NCI-H2196 (cell line): ENCODE measurements at regions not wholly inside any gene's neighbourhood (a gene's known extent, or its start where the extent isn't known, plus 50 kb on each side); places are given as distances from the start of the nearest gene placed in this dataset.
A peak's percentile ranks its signal among the peaks of the same experiment; 100 is the strongest.

Source experiments
- DNase-seq: peaks from one replicate; lab custom pipeline; 2025; ENCODE audit not compliant: unreplicated experiment; lab: John Stamatoyannopoulos, UW

- DNase-seq, result no peak
Observed at GRCh38 chr6:56771189-56771588, 128.5 kb upstream of the DST start.

GRCh38 chr6:56770011-56770520 is 127.4 kb upstream of the DST start:
- no peak for DNase-seq

- no peak for DNase-seq
Observed at GRCh38 chr6:56767892-56768531, 125.3 kb upstream of the DST start.

- DNase-seq, result no peak
Observed at GRCh38 chr6:56767435-56767834, 124.7 kb upstream of the DST start.

GRCh38 chr6:56766806-56767178 is 124.1 kb upstream of the DST start:
- no peak for DNase-seq

- DNase-seq, result no peak
Observed at GRCh38 chr6:56766139-56766805, 123.6 kb upstream of the DST start.

- DNase-seq, result no peak
Observed at GRCh38 chr6:56765494-56765893, 122.8 kb upstream of the DST start.

- peak; percentile 14 for DNase-seq
Observed at GRCh38 chr6:56764081-56764566, 121.4 kb upstream of the DST start.

GRCh38 chr6:56761651-56762050 is 119.0 kb upstream of the DST start:
- no peak for DNase-seq

GRCh38 chr6:56760842-56761241 is 118.2 kb upstream of the DST start:
- DNase-seq, result no peak

GRCh38 chr6:56759521-56759920 is 116.8 kb upstream of the DST start:
- DNase-seq, result no peak

- DNase-seq, result no peak
Observed at GRCh38 chr6:56758553-56758952, 115.9 kb upstream of the DST start.

GRCh38 chr6:56758120-56758519 is 115.4 kb upstream of the DST start:
- DNase-seq, result no peak

GRCh38 chr6:56757588-56757984 is 114.9 kb upstream of the DST start:
- no peak for DNase-seq

- DNase-seq, result no peak
Observed at GRCh38 chr6:56756791-56757587, 114.3 kb upstream of the DST start.

- DNase-seq, result no peak
Observed at GRCh38 chr6:56756219-56756789, 113.6 kb upstream of the DST start.

- no peak for DNase-seq
Observed at GRCh38 chr6:56755040-56755439, 112.4 kb upstream of the DST start.

- DNase-seq, result no peak
Observed at GRCh38 chr6:56753811-56754210, 111.1 kb upstream of the DST start.

- no peak for DNase-seq
Observed at GRCh38 chr6:56752534-56752933, 109.8 kb upstream of the DST start.

- DNase-seq, result peak; percentile 10
Observed at GRCh38 chr6:56752009-56752408, 109.3 kb upstream of the DST start.

- no peak for DNase-seq
Observed at GRCh38 chr6:56751604-56752003, 108.9 kb upstream of the DST start.
